ENCODE measurements at regions not wholly inside any gene's neighbourhood (a gene's known extent, or its start where the extent isn't known, plus 50 kb on each side); places are given as distances from the start of the nearest gene placed in this dataset.

GRCh38 chr15:62787401-62787800 is 255.1 kb upstream of the TPM1 start:
- TF ChIP-seq, protein P1, sequence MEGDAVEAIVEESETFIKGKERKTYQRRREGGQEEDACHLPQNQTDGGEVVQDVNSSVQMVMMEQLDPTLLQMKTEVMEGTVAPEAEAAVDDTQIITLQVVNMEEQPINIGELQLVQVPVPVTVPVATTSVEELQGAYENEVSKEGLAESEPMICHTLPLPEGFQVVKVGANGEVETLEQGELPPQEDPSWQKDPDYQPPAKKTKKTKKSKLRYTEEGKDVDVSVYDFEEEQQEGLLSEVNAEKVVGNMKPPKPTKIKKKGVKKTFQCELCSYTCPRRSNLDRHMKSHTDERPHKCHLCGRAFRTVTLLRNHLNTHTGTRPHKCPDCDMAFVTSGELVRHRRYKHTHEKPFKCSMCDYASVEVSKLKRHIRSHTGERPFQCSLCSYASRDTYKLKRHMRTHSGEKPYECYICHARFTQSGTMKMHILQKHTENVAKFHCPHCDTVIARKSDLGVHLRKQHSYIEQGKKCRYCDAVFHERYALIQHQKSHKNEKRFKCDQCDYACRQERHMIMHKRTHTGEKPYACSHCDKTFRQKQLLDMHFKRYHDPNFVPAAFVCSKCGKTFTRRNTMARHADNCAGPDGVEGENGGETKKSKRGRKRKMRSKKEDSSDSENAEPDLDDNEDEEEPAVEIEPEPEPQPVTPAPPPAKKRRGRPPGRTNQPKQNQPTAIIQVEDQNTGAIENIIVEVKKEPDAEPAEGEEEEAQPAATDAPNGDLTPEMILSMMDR (conservative IDR thresholded peaks at IDR 0.05): no peak
- TF ChIP-seq EZH2 (IDR thresholded peaks at IDR 0.05; ENCODE audit: low read depth): no peak
